CD4-positive, alpha-beta T cell treated with Interferon gamma for 1 hour (primary cell): ENCODE measurements at regions not wholly inside any gene's neighbourhood (a gene's known extent, or its start where the extent isn't known, plus 50 kb on each side); places are given as distances from the start of the nearest gene placed in this dataset.
"Not testable (repeated sequence)": the region's sequence is repeated elsewhere in the genome, so short reads cannot be mapped to it uniquely, and the experiment has no call there.

Experiments used
- DNase-seq: peaks from one replicate; pipeline ENCODE4 v3.0.0-alpha.2; 2020

- DNase-seq = no peak
Observed at GRCh38 chr19:30806311-30806710, 434.1 kb downstream of the ZNF536 start.

- no peak for DNase-seq
Observed at GRCh38 chr19:30804751-30805150, 432.6 kb downstream of the ZNF536 start.

GRCh38 chr19:30804333-30804732, 432.1 kb downstream of the ZNF536 start:
- DNase-seq = not testable (repeated sequence)

- no peak for DNase-seq
Observed at GRCh38 chr19:30802424-30803013, 430.3 kb downstream of the ZNF536 start.

- no peak for DNase-seq
Observed at GRCh38 chr19:30799865-30800755, 427.9 kb downstream of the ZNF536 start.

GRCh38 chr19:30795727-30796126, 423.5 kb downstream of the ZNF536 start:
- DNase-seq = no peak

- DNase-seq = no peak
Observed at GRCh38 chr19:30792561-30793505, 420.6 kb downstream of the ZNF536 start.

- DNase-seq = no peak
Observed at GRCh38 chr19:30791088-30791487, 418.9 kb downstream of the ZNF536 start.

- DNase-seq = no peak
Observed at GRCh38 chr19:30790056-30790680, 418.0 kb downstream of the ZNF536 start.

- DNase-seq = no peak
Observed at GRCh38 chr19:30788105-30788765, 416.1 kb downstream of the ZNF536 start.

- DNase-seq = no peak
Observed at GRCh38 chr19:30785458-30786137, 413.4 kb downstream of the ZNF536 start.

- DNase-seq = peak; percentile 45
Observed at GRCh38 chr19:30784850-30785457, 412.8 kb downstream of the ZNF536 start.

GRCh38 chr19:30783936-30784335, 411.8 kb downstream of the ZNF536 start:
- no peak for DNase-seq

GRCh38 chr19:30783212-30783611, 411.0 kb downstream of the ZNF536 start:
- no peak for DNase-seq

- DNase-seq = no peak
Observed at GRCh38 chr19:30781519-30781918, 409.3 kb downstream of the ZNF536 start.

- no peak for DNase-seq
Observed at GRCh38 chr19:30781047-30781446, 408.9 kb downstream of the ZNF536 start.

GRCh38 chr19:30780456-30780855, 408.3 kb downstream of the ZNF536 start:
- no peak for DNase-seq

- DNase-seq = no peak
Observed at GRCh38 chr19:30780032-30780431, 407.8 kb downstream of the ZNF536 start.

- no peak for DNase-seq
Observed at GRCh38 chr19:30778961-30779715, 407.0 kb downstream of the ZNF536 start.

GRCh38 chr19:30778061-30778460, 405.9 kb downstream of the ZNF536 start:
- no peak for DNase-seq
